ELF-1 (cell line): ENCODE measurements at regions not wholly inside any gene's neighbourhood (a gene's known extent, or its start where the extent isn't known, plus 50 kb on each side); places are given as distances from the start of the nearest gene placed in this dataset.
"Not testable (repeated sequence)": the region's sequence is repeated elsewhere in the genome, so short reads cannot be mapped to it uniquely, and the experiment has no call there.

Experiments used
- DNase-seq: peaks from one replicate; pipeline ENCODE4 v3.0.0-alpha.2; 2016; ENCODE audit warnings: low read depth, low spot score

DNA sequence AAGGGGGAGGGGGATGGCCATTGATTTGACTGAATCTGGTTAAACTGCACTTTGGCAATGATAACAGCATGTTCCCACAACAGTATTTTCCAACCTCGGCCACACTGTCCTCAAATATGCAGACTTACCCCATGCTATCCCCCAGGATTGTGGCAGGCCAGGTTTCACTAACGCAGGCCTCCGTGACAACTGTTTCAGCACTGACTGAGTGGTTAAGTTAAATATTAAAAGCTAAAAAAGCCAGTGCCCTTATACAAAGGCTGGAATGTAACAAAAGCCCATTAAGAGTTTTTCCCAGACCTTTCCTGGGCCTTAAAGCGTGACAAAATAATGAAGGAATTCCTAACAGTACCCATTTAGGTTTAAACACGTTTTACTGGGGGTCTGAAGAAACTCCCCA is 202.9 kb downstream of the USP25 start:
- no peak for DNase-seq

DNA sequence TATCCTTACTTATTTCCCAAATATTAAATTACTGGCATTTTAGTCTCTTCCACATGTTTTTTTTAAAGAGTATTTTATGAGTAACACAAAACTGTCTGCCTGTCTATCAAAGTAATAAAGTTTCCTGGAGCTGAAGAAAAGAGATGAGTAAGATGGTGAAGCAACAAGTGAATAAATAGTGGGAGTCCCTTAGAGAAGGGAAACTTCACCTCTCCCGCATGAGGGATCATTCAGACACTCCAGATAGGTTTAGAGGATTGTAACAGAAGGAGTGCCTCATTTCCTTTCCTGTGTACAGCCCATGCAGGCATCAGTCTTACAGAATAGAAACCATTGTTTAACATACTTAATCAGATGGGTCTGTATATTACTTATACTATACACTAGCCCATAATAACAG is 205.7 kb downstream of the USP25 start:
- DNase-seq: no peak

DNA sequence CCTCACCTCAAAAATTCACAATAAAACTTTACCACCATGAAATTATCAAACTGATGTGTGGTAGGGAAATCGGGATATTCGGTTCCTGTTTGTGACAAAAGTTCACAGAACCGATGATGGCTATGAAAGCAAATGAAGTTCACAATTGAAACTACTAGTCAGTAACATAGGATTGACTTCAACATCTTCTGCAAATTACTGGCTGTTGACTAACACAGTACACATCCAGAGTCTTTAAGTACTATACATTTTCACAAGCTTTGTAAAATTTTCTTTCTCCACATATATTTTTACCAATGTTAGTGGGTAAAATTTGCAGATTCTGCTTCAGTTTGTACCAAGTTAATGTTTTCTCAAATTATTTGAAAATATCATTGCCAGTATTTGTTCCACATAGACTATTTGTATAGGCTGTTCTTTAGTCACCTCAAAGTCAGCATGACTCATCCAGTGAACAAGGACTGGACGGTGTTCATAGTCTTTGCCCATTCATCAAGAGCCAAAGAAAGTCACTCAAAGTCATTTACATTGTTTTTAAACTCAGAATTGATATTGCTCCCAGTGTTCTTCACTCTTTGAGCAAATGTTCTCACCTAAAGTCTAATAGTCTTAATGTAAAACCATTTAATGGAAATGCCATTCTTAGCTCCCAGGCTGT is 213.4 kb downstream of the USP25 start:
- no peak for DNase-seq

DNA sequence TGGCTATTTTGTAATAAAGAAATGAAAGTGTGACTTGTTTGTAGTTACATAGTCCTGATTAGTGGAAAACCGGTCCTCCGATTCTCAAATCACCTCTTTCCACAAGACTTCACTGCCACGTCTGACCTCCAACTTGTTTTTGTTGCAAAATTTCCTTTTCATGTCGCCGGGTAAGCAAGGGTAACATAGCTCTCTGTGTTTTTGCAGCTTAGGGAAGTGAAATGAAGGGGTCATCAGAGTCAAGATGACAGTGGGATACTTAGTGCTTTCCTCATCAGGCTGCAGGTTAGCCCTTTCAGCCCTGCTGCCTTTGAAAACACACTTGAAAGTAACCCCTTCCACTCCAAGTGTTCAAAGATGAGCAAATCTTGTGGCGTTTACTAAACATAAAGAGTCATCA is 217.9 kb downstream of the USP25 start:
- DNase-seq: no peak

DNA sequence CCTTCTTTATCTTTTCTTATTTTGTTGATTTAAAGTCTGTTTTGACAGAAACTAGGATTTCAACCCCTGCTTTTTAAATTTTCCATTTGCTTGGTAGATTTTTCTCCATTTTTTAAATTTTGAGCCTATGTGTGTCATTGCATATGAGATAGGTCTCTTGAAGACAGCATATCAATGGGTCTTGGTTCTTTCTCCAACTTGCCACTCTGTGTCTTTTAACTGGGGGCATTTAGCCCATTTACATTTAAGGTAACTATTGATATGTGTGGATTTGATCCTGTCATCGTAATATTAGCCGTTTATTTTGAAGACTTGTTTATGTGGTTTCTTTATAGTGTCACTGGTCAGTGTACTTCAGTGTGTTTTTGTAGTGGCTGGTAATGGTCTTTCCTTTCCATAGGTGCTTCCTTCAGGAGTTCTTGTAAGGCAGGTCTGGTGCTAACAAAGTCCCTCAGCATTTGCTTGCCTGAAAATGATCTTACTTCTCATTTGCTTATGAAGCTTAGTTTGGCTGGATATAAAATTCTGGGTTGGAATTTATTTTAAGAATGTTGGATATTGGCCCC is 223.9 kb downstream of the USP25 start:
- DNase-seq: no peak

DNA sequence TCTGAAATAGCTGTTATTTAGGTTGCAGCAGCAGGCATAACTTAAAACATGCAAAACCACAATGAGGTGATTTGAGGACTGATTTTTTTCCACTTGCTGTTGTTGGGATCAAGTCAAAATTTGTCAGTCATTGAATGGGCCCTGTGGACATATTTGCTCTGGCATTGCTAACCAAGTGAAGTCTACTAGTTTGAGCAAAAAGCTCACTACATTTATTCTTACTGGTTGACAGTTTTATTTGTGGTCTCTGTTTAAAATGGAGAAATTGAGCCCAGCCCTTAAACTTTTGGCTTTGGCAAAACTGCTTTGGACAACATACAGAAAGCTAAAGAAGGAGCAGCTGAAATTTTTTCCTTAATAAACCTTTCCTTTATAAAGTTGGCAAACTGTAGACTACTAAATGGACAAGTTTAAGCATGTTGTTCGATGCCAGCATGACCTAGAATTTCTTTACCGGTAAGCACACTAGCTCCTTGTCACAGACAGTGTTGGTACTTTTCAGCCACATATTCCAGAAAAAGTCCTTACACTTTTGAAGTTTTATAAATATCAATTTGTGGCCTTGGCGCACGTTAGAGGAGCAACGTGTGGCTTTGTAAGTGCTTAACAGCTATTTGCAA is 234.6 kb downstream of the USP25 start:
- DNase-seq: no peak

DNA sequence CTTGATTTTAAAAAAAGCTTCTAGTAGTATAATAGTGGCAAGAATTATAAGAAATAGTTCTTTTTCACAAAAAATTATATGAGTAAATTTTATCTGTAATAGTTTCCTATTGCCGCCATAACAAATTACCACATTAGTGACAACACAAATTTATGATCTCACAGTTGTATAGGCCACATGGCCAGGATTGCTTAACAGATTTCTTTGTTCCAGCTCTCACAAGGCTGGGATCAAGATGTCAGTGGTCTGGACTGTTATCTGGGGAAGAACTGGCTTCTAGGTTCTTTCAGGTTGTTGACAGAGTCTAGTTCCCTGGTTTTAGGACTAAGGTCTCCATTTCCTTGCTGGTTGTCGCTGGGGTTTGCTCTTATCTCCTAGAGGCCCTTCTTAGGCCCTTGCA is 236.4 kb downstream of the USP25 start:
- DNase-seq: peak; percentile 36

DNA sequence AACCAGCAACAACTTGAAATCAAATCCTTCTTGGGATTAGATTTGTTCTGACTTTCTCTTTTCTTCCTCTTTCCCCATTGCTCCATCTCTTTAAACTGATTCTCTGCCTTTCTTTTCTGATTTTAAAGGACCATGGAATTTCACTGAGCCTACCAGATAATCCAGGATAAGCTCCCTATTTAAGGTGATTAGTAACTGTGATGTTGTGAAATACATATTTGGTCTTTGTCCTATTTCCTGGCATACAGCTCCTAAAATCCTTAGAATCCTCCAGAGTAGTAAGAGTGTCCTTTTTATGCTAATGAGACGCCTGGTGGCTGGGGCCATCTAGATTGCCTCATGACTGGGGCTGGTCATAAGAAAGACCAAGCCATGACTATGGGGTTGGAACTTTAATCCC is 236.9 kb downstream of the USP25 start:
- no peak for DNase-seq

DNA sequence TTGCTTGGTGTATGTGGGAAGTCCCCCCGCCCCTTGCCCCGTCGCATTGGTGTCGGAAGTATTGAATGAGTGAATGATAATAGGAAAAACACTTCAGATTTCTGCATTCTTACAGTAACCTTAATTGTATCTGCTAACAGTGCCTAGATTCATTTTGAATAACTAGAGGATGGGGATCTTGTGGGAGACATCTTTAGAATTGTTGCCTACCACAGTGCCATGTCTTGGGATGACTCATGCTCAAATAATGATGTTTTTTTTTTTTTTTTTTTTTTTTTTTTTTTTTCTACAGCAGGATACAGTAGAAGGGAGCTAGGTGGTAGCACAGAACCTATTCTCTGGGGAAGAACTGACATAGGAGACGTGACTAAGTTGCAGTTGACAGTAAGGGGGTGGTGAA is 237.9 kb downstream of the USP25 start:
- DNase-seq: no peak

DNA sequence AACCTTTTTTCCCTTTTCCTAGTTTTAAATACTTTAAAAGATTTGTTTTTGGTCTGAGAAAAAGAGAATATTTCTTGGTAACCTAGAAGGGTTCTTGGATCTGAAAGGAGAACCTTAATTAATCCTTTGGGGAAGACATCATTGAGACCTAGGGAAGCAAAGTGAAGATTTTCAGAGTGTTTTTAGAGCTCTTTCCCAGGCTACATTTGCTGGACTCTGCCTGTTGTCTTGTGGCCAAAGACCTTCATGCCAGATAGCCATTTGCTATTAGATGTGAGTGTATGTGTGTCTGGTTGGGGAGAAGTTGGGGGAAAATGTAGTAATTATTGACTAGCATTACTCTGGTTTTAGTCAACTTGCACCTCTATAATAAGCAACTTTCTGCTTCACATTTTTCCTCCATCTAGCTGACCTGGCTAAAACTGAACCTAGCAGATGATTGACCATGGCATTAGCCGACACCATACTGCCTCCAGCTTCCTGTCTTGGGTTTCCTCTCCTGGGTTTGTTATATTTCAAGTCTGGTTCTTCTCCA is 239.1 kb downstream of the USP25 start:
- no peak for DNase-seq

DNA sequence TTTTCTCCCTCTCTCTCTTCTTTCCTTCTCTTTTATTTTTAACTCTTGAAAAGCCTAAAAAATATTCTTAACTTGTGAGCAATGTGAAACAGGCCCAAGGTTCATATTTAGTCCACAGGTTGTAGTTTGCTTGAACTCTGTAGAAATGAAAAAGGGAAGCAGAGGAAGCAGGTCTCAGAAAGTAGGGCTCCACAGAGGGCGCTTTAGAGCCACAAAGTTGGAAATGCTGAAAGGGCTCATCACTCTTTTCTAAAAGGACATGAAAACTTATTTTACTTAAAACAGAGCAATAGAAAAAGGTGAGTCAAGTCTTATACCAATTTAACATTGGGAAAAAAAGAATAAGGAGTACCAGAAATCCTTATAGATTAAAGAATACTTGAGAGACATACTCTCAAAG is 247.0 kb downstream of the USP25 start:
- no peak for DNase-seq

DNA sequence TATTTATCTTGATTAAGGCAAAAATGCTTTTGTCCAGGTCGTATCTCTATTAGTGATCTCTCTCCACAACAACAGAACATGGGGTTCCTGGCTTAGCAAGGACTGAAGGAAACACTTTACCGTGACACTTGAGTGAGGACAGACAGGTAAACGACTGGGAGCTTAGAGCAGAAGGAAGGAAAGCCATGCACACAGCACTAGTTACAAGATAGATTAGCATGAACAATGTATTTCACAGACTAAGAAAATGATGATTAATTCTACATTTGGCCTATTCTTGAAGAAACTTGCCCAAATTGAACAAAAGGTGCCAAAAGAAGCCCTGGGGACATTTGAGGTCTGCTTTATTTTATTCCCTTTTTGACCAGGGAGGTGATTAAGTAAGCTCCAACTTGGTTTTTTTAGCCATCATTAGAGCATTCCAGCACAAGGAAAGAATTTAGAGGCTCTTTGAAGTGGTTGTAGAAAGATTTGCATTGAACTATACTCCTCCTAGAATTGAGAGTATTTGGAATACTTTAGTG is 248.5 kb downstream of the USP25 start:
- DNase-seq: peak; percentile 46

DNA sequence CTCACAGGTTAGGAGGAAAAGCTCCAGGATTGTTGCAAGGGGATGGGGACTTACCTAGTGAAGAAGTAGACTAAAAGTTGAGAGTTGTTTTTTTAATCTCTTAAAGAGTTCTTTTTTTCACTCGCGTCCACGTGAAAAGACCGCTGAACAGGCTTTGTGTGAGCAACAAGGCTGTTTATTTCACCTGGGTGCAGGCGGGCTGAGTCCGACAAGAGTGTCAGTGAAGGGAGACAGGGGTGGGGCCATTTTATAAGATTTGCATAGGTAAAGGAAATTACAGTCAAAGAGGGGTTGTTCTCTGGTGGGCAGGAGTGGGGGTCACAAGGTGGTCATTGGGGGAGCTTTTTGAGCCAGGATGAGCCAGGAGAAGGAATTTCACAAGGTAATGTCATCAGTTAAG is 249.7 kb downstream of the USP25 start:
- DNase-seq: not testable (repeated sequence)

DNA sequence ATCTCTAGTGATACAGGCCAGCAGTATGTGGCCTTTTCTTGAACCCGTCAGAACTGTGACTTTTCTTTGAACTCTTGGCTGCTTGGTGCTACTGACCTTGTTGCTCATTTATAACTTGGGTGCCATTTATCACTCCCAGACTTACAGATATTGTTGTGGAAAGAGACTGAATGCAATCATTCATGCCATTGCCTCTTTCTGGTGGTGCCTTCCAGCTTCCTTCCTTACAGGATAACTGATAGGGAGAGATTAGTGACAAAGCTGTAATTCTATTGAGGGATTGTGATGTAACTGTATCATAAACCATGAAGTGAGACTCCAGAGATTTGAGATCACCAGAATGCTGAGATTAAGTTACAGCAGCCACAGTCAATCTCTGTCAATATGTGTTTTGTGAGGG is 256.5 kb downstream of the USP25 start:
- no peak for DNase-seq

DNA sequence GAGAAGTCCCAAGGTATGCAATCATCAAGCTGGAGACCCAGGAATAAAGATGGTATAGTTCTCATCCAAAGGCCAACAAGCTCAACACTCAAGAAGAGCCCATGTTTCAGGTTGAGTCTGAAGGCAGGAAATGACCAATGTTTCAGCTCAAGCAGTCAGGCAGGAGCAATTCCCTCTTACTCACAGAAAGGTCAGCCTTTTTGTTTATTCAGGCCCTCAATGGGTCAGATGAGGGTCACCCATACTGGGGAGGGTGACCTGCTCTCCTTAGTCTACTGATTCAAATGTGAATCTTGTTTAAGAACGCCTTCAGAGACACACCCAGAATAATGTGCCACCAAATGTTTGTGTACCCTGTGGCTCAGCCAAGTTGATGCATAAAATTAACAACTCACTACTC is 262.4 kb downstream of the USP25 start:
- no peak for DNase-seq

DNA sequence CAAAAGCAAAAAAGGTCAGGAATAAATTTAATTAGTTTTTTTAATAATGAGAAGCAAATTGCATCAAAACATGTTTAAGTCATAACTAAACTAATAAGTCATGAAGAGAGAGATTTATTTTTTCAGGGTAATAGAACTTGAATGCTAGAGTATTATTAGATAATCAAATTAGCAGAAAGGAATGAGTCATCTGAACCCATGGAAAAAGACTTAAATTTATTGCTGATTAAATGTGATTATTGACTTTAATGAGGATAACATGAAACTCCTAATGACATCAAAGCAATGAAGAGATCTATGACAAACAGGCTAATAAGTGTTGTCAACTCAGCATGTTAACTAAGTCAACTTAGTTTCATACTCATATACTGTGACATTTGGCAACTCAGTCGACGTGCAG is 264.2 kb downstream of the USP25 start:
- no peak for DNase-seq

DNA sequence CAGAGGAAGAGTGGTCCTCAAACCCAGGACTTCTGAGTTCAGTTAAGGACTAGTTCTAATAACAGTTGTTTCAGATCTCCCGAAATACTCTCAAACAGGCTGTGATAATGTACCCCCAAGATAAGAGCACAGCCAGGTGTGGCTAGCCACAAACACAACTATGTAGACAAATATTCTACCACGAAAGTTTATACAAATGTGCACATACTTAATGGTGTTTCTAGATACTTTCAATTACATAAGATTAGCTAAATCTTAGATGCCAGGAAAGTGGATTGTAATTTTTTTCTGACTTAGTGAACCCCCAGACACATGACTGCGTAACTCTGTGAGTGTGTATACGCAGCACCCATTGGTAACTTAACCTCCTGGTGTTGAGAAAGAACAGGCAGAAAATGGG is 270.0 kb downstream of the USP25 start:
- no peak for DNase-seq

DNA sequence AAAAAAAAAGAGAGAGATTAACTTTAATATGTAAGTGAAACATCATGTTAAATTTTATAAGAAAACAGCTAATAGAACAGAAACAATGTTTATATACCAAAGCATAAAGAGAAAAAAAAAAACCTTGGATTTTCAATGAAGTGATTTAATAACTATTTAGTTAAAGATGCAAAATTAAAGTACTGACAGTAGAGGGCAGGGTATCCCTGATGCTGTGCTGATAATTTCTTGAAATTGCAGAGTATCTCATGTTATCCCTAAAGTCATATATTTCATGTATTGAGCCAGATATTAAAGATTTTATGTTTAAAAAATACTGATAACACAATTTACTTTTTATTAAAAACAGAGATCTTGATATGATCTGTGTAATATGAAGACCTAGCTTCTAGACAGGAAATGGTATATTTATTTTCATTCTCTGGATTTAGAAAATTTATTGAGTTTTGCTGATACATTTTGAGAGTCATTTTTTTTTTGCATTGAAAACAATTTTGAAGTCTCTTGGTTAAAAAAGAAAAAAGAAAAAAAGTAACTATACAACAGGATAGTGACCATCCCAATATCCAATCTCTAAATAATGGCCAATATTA is 273.2 kb downstream of the USP25 start:
- no peak for DNase-seq

DNA sequence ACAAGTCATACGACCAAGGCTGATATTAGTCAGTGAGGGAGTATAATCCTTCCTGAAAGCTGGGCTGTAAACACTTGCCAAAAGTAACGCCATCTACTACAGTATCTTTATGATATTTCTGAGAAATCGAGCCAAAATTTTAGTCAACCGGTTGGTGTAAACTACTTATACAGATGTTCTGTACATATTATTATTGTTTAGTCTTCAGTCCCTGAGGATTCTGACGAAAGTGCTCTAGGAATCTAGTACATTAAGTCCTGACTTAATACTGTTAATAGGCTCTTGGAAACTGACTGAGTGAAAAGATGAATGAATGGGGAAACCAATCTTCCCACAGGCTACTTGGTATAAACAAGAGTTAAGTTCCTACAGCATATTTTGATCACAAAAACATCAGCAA is 274.3 kb downstream of the USP25 start:
- no peak for DNase-seq

DNA sequence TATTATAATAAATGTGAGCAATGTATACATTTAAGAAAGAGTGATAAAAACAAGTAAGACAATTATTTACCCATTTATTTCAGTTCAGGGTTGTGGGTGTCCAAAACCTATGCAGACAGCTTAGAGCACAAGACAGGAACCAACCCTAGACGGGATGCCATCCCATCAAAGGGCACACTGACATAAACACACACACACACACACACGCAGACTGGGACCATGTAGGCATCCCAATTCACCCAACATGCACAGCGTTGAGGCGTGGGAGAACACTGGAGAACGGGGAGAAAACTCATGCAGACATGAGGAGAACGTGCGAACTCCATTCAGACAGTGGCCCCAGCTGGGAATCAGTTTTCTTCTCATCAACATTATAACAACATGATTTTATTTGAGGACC is 274.7 kb downstream of the USP25 start:
- no peak for DNase-seq

DNA sequence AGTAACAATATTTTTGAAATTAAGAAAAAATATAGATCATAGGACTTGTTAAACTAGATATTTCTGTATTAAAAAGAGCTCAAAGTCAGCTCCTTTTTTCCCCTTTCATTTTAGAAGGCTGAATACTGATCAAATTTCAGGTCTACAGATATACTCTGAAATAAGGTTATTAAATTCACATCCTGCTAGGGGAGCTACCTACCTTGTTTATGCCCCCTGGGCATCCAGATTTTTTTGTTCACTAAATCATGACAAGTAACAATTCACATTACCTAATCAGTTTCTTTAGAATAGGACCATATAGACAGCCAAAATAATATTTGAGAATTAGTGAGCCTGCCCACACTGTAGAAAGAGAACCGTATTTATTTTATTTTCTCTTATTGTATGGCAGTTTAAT is 276.2 kb downstream of the USP25 start:
- no peak for DNase-seq

DNA sequence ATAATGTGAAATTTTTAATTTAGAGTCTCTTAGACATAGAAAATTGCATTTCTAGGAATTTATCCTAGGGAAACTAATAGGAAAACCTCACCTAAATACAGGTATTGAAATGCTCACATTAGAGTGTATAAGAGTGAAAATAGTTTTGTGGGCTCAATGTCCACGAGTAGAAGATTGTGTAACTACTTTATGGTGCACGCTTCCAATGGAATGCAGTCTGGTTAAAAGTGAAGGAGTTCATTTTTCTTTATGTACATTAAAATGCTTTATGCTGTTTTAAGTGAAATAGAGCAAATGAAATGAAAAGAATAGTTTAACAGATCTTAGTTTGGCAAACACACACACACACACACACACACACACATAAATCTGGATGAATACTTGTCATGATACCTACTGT is 278.2 kb downstream of the USP25 start:
- DNase-seq: no peak

DNA sequence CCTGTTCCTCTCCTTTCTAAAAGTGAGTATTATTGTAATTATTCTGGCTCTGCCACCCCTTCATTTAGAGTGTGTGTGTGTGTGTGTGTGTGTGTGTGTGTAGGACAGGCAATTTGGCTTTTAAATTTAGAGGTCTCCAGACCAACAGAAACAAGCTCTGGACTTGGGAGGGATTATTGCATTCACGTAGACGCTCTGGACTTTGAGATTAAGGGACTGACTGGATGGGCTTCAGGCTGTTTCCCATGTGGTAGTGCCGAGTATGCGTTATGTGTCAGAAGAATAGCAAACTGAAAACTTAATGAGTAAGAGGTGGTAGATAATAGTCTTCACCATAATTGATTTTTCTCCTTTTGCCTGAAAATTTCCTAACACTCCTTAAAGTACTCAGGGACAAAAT is 281.9 kb downstream of the USP25 start:
- no peak for DNase-seq
